DMS53 (cell line): ENCODE measurements at regions not wholly inside any gene's neighbourhood (a gene's known extent, or its start where the extent isn't known, plus 50 kb on each side); places are given as distances from the start of the nearest gene placed in this dataset.

Experiments used
- DNase-seq: peaks from one replicate; lab custom pipeline; 2025; lab: John Stamatoyannopoulos, UW

DNA sequence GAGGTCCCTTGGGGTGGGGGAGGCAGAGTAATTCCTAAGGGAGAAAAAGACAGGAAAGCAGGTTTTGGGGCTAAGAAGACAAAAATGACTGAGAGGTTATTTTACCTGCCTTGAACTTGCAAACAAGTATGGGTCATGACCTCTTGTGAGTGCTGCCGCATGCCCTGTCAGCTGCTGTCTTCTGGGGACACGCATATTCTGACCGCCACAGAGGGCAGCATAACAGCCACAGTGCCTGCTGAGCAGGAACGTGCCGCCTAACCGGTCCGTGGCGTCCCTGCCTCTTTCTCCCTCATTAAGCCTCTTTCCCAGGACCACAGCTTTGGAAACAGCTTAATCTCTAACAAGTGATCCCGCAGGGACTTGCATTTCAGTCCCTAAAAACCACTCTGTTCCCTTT is 51.3 kb upstream of the KCNA1 start:
- DNase-seq: peak; percentile 96

DNA sequence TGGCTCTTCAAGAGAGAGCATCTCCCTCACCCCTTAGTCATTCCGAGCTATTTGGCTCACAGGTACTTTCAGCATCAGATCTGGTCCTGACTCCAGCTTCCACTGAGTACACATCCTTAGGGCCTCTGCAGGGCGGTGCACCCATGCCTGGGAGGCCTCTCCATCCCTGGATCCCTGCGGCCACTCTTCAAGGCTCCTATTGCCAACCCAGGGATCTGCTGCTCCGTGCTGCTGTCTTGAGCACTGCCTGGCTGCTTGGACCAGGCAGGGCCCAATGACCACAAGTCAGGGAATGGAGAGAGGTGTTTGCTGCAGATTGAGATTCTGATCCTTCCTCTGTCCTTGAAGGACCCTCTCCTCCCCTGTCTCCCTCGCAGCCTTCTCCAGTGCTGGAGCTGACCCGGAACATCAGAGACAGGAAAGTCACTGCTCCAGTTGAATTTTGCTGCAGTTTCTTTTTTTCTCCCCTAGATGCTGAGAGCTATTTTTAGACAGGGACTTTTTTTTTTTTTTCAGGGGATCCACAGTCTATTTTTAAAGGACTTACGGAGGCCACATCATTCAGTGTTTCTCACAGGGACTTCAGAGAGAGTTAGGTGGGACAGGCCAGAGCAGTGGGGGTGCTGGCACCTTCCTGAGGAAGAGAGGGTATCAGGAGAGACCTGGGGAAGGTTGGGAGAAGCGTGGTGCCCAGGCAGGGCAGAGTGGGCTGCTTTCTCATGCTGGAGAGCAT is 50.1 kb upstream of the KCNA1 start:
- DNase-seq: no peak
